SK-N-SH treated with all-trans-retinoic acid at 6 μM for 48 hours (cell line): ENCODE measurements at regions not wholly inside any gene's neighbourhood (a gene's known extent, or its start where the extent isn't known, plus 50 kb on each side); places are given as distances from the start of the nearest gene placed in this dataset.

ENCODE experiments used
- BACH2 ChIP-seq: fragments of 250-450 bp; sonication (Bioruptor Pico); IDR thresholded peaks from 2 replicates; pipeline ENCODE4 v1.9.0; 2021; ENCODE audit warnings: mild to moderate bottlenecking, borderline replicate concordance
- CSDC2 ChIP-seq: fragments of 250-450 bp; sonication (Bioruptor Pico); IDR thresholded peaks from 2 replicates; pipeline ENCODE4 v1.5.0; 2020; ENCODE audit warnings: mild to moderate bottlenecking, moderate library complexity
- ZC3H10 ChIP-seq: fragments of 250-450 bp; sonication (Bioruptor Pico); IDR thresholded peaks from 2 replicates; pipeline ENCODE4 v1.5.1; 2021; ENCODE audit warnings: mild to moderate bottlenecking, moderate library complexity

- TF ChIP-seq BACH2 (CRISPR knock-in tag): no peak
- TF ChIP-seq ZC3H10 (CRISPR knock-in tag): no peak
- TF ChIP-seq CSDC2 (CRISPR knock-in tag): no peak
Measured at GRCh38 chr1:79969886-79970285, 963.4 kb upstream of the ADGRL4 start.
